AG04450 (cell line): ENCODE measurements at regions not wholly inside any gene's neighbourhood (a gene's known extent, or its start where the extent isn't known, plus 50 kb on each side); places are given as distances from the start of the nearest gene placed in this dataset.

Experiments used
- CTCF ChIA-PET: fragments of 300-600, 350-600 bp; formaldehyde crosslinking; extraction: SDS; loops from one replicate; lab custom pipeline; 2022; ENCODE audit warnings: antibody characterized with exemption, inconsistent platforms; lab: Charles Lee
- POLR2A ChIA-PET: fragments of 350-600 bp; formaldehyde crosslinking; extraction: SDS; loops from one replicate; lab custom pipeline; 2021; ENCODE audit warnings: antibody characterized with exemption, inconsistent platforms; lab: Yijun Ruan, JAX
- DNase-seq: peaks from one replicate; pipeline ENCODE4 v3.0.0-alpha.2; 2011; ENCODE audit warnings: low read depth, low spot score
- H3K27ac ChIP-seq: one replicate; pipeline ENCODE4 v1.5.1; 2012; ENCODE audit warnings: low read depth, low read length, control low read depth
- H3K27me3 ChIP-seq: one replicate; pipeline ENCODE4 v1.6.0; 2012; ENCODE audit warnings: low read length; ENCODE audit not compliant: control insufficient read depth, insufficient read depth
- H3K4me3 ChIP-seq: 2 replicates; pipeline ENCODE4 v1.5.1; 2011; ENCODE audit warnings: mild to moderate bottlenecking, low read depth, low read length, control low read depth
- H3K9me3 ChIP-seq: 2 replicates; pipeline ENCODE4 v1.5.1; 2012; ENCODE audit warnings: low read length; ENCODE audit not compliant: control insufficient read depth, insufficient read depth
- TF ChIP-seq, protein P1 (sequence below): IDR thresholded peaks from 2 replicates; pipeline ENCODE4 v1.5.1; 2011; ENCODE audit warnings: low read depth, low read length, control low read depth, inconsistent platforms

DNA sequence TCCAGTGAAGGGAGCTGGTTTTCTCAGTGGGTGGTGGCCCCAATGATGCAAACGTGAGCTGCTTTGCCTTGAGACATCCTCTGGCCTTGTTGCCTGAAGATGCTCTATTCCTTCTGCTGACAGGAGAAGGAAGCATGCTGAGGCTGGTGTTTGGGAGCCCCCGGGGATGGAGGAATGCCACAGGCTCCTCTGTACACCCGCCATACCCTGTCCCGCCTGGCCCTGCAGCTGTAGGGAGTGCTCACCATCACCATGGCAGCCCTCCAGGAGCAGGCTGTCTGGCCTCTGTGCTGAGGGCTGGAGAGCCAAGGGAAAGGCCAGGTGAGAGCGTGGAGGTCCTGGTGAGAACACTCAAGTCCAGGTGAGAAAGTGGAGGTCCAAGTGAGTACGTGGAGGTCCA lies 134.4 kb downstream of the MRPL36 start:
- no peak overlapping the region for H3K4me3 ChIP-seq
- no peak overlapping the region for H3K27ac ChIP-seq
- TF ChIP-seq, protein P1, sequence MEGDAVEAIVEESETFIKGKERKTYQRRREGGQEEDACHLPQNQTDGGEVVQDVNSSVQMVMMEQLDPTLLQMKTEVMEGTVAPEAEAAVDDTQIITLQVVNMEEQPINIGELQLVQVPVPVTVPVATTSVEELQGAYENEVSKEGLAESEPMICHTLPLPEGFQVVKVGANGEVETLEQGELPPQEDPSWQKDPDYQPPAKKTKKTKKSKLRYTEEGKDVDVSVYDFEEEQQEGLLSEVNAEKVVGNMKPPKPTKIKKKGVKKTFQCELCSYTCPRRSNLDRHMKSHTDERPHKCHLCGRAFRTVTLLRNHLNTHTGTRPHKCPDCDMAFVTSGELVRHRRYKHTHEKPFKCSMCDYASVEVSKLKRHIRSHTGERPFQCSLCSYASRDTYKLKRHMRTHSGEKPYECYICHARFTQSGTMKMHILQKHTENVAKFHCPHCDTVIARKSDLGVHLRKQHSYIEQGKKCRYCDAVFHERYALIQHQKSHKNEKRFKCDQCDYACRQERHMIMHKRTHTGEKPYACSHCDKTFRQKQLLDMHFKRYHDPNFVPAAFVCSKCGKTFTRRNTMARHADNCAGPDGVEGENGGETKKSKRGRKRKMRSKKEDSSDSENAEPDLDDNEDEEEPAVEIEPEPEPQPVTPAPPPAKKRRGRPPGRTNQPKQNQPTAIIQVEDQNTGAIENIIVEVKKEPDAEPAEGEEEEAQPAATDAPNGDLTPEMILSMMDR = no peak
- ChIA-PET CTCF (no interaction called here), POLR2A (no interaction called here)
- H3K27me3 ChIP-seq = peaks cover 33% of the 10 kb centered on the region
- no peak for DNase-seq
- H3K9me3 ChIP-seq = no peaks in the 10 kb centered on the region; the same call in 1 of the 2 replicates

DNA sequence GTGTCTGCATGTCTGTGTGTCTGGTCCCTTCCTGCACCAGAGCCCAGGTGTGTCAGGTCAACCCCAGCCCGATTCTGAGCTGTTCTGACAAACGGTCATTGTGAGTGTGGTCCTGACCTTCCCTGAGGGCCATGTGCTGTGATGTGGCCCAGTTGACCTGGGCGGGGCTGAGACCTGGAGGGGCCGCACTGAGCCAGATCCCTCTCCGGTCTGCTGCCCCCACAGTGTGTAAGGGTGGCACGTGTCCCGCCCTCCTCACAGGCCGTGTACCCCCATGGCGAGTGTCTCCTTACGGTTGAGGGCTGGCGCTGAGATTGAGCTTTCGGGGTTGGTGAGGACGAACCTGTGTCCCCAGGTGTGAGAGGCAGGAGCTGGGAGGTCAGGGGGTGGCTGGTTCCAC lies 136.5 kb downstream of the MRPL36 start:
- Histone ChIP-seq H3K4me3 (no peak overlapping the region), H3K9me3 (no peaks in the 10 kb centered on the region; the same call in 1 of the 2 replicates), H3K27ac (no peak overlapping the region), H3K27me3 (peaks cover 26% of the 10 kb centered on the region)
- TF ChIP-seq, protein P1 = no peak
- ChIA-PET CTCF (no interaction called here), POLR2A (no interaction called here)
- no peak for DNase-seq

DNA sequence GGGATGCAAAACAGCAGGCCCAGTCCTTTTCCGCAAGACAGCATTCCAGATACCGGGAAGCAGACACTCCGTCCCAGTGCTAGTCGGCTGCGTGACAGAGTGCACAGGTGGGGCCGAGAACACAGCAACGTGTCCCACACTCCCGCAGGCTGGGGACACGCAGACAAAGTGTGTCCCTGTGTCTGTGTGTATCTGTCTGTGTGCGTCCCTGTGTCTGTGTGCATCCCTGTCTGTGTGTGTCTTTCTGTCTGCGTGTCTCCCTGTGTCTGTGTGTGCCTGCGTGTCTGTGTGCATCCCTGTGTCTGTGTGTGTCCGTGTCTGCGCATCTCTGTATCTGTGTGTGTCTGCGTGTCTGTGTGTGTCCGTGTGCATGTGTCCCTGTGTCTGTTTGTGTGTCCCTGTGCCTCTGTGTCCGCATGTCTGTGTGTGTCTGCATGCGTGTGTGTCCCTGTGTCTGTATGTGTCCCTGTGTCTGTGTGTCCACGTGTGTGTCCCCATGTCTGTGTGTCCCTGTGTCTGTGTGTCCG lies 137.0 kb downstream of the MRPL36 start:
- no peak overlapping the region for H3K4me3 ChIP-seq
- H3K27me3 ChIP-seq = peaks cover 23% of the 10 kb centered on the region
- no peak overlapping the region for H3K27ac ChIP-seq
- no peaks in the 10 kb centered on the region; the same call in 1 of the 2 replicates for H3K9me3 ChIP-seq
- CTCF ChIA-PET = no interaction called here
- TF ChIP-seq, protein P1 = no peak
- POLR2A ChIA-PET = no interaction called here
- DNase-seq = no peak

DNA sequence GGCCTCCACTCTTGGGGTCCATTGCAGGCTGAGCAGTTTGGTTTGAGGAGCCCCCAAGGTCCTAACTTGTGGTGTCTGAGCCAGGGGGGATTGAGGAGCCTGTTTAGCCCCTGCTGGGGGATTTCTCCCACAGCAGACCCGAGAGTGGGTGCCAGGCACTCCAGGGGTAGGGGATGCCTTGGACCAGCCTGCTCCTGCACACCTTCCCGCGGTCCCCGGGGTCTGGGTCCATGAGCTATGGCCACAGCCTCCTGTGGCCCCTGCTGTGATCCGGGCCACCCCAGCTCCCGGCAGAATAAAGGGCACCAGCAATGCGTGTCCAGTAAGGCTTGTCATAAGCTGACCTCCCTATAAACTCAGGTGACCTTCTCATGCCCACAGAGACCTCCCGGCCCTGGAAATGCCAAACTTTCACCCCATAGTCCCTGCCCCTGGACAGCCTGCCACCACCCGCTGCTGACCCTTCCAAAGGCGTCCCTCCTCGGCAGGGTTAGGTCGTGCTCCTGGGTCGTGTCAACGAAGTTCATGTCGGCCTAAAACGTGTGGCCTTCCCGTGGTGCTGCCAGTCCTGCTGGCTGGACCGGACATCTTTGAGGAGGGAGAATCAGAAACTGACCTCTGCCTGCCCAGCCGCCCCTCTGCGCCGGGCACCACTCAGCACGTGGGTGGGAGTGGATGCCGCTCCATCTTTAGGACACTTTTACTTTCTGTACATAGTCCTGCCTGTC lies 137.6 kb downstream of the MRPL36 start:
- H3K27ac ChIP-seq = no peak overlapping the region
- TF ChIP-seq, protein P1 = no peak
- no peaks in the 10 kb centered on the region; the same call in 1 of the 2 replicates for H3K9me3 ChIP-seq
- ChIA-PET CTCF (no interaction called here), POLR2A (no interaction called here)
- no peak overlapping the region for H3K4me3 ChIP-seq
- DNase-seq = no peak
- H3K27me3 ChIP-seq = peaks cover 28% of the 10 kb centered on the region

DNA sequence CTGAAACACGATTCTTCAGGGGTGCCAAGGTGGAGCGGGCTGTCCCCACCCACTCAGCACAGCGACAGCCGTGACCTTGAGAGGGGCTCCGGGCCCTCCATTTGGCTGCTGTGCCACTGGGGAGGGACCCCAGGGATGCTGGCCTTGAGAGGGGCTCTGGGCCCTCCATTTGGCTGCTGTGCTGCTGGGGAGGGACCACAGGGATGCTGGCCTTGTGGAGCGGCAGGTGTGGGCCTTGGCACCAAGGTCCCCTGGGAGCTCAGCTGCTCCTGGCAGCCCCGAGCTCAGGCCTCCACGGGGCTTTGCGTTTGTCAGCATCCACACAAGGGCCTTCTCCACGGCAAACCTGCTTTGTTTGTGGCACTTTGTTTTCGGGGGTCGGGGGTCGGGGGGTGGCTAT lies 137.6 kb upstream of the LPCAT1 start:
- no peak for DNase-seq
- TF ChIP-seq, protein P1 = no peak
- Histone ChIP-seq H3K27ac (no peak overlapping the region), H3K9me3 (no peaks in the 10 kb centered on the region; the same call in 1 of the 2 replicates), H3K27me3 (peaks cover 24% of the 10 kb centered on the region), H3K4me3 (no peak overlapping the region)
- POLR2A ChIA-PET = no interaction called here
- CTCF ChIA-PET = no interaction called here
